Esophagus squamous epithelium (tissue), 4 donors: ENCODE measurements at regions not wholly inside any gene's neighbourhood (a gene's known extent, or its start where the extent isn't known, plus 50 kb on each side); places are given as distances from the start of the nearest gene placed in this dataset.

Experiments used
- POLR2A ChIP-seq, 4 donors: fragments of 450-650 bp; IDR thresholded peaks; one replicate each; pipeline ENCODE4 v1.6.1; 2017; ENCODE audit warnings: antibody characterized with exemption in 4 of 4, mild to moderate bottlenecking in 4 of 4, moderate library complexity in 3 of 4
- TF ChIP-seq, protein P1 (sequence below), 6 experiments: fragments of 450-650 bp in 4 of 6; fragments of 200-600 bp in 2 of 6; sonication (generic) in 2 of 6; IDR thresholded peaks; one replicate each; pipeline ENCODE4 v1.5.1; 2016 to 2019; ENCODE audit warnings: antibody characterized with exemption in 6 of 6, mild to moderate bottlenecking in 4 of 6, moderate library complexity in 4 of 6

DNA sequence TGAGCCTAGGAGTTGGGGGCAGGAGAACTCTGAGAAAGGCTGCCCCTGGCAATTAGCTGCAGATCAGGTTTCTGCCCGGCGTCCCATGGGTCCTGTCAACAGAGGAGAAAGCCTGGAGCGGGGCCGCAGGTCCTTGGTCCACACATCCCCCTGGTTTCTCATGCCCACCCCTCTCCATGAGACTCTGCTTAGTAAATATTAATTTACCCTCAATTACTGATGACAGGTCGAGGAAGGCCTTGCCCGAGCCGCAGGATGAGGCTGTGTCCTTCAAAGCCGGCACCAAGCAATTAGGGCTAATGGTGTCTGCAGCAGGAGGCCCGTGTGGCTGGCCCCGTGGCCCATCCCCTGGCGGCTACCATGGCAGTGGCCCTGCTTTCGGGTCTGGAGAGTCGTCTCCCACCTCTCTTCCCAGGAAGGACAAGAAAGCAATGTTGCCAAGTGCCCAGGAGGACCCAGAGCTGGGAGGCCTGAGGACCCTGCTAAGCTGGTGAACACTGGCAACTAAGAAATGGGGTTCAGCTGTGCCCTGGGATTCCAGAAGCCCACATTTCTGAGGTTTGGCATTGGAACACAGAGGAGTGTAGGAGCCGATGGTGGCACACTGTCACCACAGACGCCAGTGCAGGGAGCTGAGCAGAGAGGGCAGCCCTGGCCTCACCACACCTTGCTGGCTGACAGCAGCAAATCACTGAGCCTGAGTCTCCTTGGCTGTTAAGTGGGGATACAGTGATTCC, 114.6 kb downstream of the CPZ start:
- TF ChIP-seq, protein P1, sequence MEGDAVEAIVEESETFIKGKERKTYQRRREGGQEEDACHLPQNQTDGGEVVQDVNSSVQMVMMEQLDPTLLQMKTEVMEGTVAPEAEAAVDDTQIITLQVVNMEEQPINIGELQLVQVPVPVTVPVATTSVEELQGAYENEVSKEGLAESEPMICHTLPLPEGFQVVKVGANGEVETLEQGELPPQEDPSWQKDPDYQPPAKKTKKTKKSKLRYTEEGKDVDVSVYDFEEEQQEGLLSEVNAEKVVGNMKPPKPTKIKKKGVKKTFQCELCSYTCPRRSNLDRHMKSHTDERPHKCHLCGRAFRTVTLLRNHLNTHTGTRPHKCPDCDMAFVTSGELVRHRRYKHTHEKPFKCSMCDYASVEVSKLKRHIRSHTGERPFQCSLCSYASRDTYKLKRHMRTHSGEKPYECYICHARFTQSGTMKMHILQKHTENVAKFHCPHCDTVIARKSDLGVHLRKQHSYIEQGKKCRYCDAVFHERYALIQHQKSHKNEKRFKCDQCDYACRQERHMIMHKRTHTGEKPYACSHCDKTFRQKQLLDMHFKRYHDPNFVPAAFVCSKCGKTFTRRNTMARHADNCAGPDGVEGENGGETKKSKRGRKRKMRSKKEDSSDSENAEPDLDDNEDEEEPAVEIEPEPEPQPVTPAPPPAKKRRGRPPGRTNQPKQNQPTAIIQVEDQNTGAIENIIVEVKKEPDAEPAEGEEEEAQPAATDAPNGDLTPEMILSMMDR (IDR thresholded peaks at IDR 0.05) = no peak
- TF ChIP-seq POLR2A (IDR thresholded peaks at IDR 0.05) = no peak
